RCC 7860 (cell line): ENCODE measurements at regions not wholly inside any gene's neighbourhood (a gene's known extent, or its start where the extent isn't known, plus 50 kb on each side); places are given as distances from the start of the nearest gene placed in this dataset.
A peak's percentile ranks its signal among the peaks of the same experiment; 100 is the strongest.

Source experiments
- DNase-seq: peaks from one replicate; pipeline ENCODE4 v3.0.0-alpha.2; 2015; ENCODE audit warnings: low spot score
- FAIRE-seq: peaks from 2 replicates; lab custom pipeline; 2012; peaks lifted over from hg19 to GRCh38; lab: Jason Lieb, UNC

GRCh38 chr9:35540315-35540714, 50.4 kb downstream of the RUSC2 start:
- FAIRE-seq = no peak
- no peak for DNase-seq

- FAIRE-seq (no peak), DNase-seq (no peak)
Measured at GRCh38 chr9:35546853-35547252, 56.9 kb downstream of the RUSC2 start.

- DNase-seq (no peak), FAIRE-seq (no peak)
Measured at GRCh38 chr9:35547889-35548418, 57.1 kb upstream of the TESK1 start.

GRCh38 chr9:35548571-35548970, 56.5 kb upstream of the TESK1 start:
- no peak for DNase-seq
- FAIRE-seq = no peak

GRCh38 chr9:35549441-35549840, 55.6 kb upstream of the TESK1 start:
- FAIRE-seq (no peak), DNase-seq (no peak)

GRCh38 chr9:35552376-35552775, 52.7 kb upstream of the TESK1 start:
- DNase-seq (no peak), FAIRE-seq (no peak)

- FAIRE-seq (no peak), DNase-seq (no peak)
Measured at GRCh38 chr9:35552837-35553236, 52.2 kb upstream of the TESK1 start.

- DNase-seq (peak; percentile 68), FAIRE-seq (peak; percentile 41)
Measured at GRCh38 chr9:35553670-35554543, 51.2 kb upstream of the TESK1 start.

GRCh38 chr9:35555246-35555701, 49.8 kb upstream of the TESK1 start:
- DNase-seq (no peak), FAIRE-seq (no peak)
